ENCODE measurements at regions not wholly inside any gene's neighbourhood (a gene's known extent, or its start where the extent isn't known, plus 50 kb on each side); places are given as distances from the start of the nearest gene placed in this dataset.

- no peak for DNase-seq (ENCODE audit: low spot score)
These were observed 186.9 kb upstream of the TNRC6C start for GRCh38 chr17:77771587-77771986.

GRCh38 chr17:77771998-77772397 is 186.5 kb upstream of the TNRC6C start:
- no peak for DNase-seq (ENCODE audit: low spot score)

- DNase-seq (ENCODE audit: low spot score), result peak; percentile 96
These were observed 186.0 kb upstream of the TNRC6C start for GRCh38 chr17:77772461-77772897.

GRCh38 chr17:77772899-77773358 is 185.6 kb upstream of the TNRC6C start:
- DNase-seq (ENCODE audit: low spot score), result no peak

- DNase-seq (ENCODE audit: low spot score), result no peak
These were observed 184.3 kb upstream of the TNRC6C start for GRCh38 chr17:77774182-77774581.

GRCh38 chr17:77778636-77779489 is 179.6 kb upstream of the TNRC6C start:
- peak; percentile 98 for DNase-seq (ENCODE audit: low spot score)

GRCh38 chr17:77779711-77780539 is 178.6 kb upstream of the TNRC6C start:
- DNase-seq (ENCODE audit: low spot score), result peak; percentile 67

GRCh38 chr17:77781536-77781935 is 177.0 kb upstream of the TNRC6C start:
- no peak for DNase-seq (ENCODE audit: low spot score)

- DNase-seq (ENCODE audit: low spot score), result no peak
These were observed 176.3 kb upstream of the TNRC6C start for GRCh38 chr17:77782201-77782600.

GRCh38 chr17:77782611-77783010 is 175.9 kb upstream of the TNRC6C start:
- DNase-seq (ENCODE audit: low spot score), result no peak

GRCh38 chr17:77783991-77784820 is 174.3 kb upstream of the TNRC6C start:
- no peak for DNase-seq (ENCODE audit: low spot score)

GRCh38 chr17:77785312-77785905 is 173.1 kb upstream of the TNRC6C start:
- no peak for DNase-seq (ENCODE audit: low spot score)

- DNase-seq (ENCODE audit: low spot score), result no peak
These were observed 172.4 kb upstream of the TNRC6C start for GRCh38 chr17:77786090-77786489.

- no peak for DNase-seq (ENCODE audit: low spot score)
These were observed 171.6 kb upstream of the TNRC6C start for GRCh38 chr17:77786740-77787505.

GRCh38 chr17:77790143-77790829 is 168.2 kb upstream of the TNRC6C start:
- no peak for DNase-seq (ENCODE audit: low spot score)

- DNase-seq (ENCODE audit: low spot score), result no peak
These were observed 165.9 kb upstream of the TNRC6C start for GRCh38 chr17:77792626-77793025.

- no peak for DNase-seq (ENCODE audit: low spot score)
These were observed 165.1 kb upstream of the TNRC6C start for GRCh38 chr17:77793146-77793970.

- no peak for DNase-seq (ENCODE audit: low spot score)
These were observed 164.6 kb upstream of the TNRC6C start for GRCh38 chr17:77793971-77794235.

- no peak for DNase-seq (ENCODE audit: low spot score)
These were observed 163.7 kb upstream of the TNRC6C start for GRCh38 chr17:77794846-77795245.

GRCh38 chr17:77795685-77796084 is 162.8 kb upstream of the TNRC6C start:
- DNase-seq (ENCODE audit: low spot score), result no peak
